Osteoblast (primary cell): ENCODE measurements at regions not wholly inside any gene's neighbourhood (a gene's known extent, or its start where the extent isn't known, plus 50 kb on each side); places are given as distances from the start of the nearest gene placed in this dataset.

Experiments
- DNase-seq: peaks from one replicate; pipeline ENCODE4 v3.0.0; 2011; ENCODE audit warnings: low spot score, mixed read lengths; ENCODE audit not compliant: insufficient read length; ENCODE audit errors: missing footprints
- H2AFZ ChIP-seq: 2 replicates; pipeline ENCODE4 v1.6.0; 2011; ENCODE audit warnings: mild to moderate bottlenecking, low read length
- H3K27ac ChIP-seq: 2 replicates; pipeline ENCODE4 v1.5.1; 2011; ENCODE audit warnings: mild to moderate bottlenecking, low read depth, low read length, moderate library complexity
- H3K27me3 ChIP-seq: 2 replicates; pipeline ENCODE4 v1.6.0; 2012; ENCODE audit warnings: mild to moderate bottlenecking, control low read depth, inconsistent platforms, low read length, moderate library complexity; ENCODE audit not compliant: insufficient read depth
- H3K36me3 ChIP-seq: 2 replicates; pipeline ENCODE4 v1.5.1; 2011; ENCODE audit warnings: mild to moderate bottlenecking, low read length, control low read depth, moderate library complexity; ENCODE audit not compliant: insufficient read depth
- H3K4me1 ChIP-seq: 2 replicates; pipeline ENCODE4 v1.5.1; 2011; ENCODE audit warnings: mild to moderate bottlenecking, low read length, control low read depth, moderate library complexity; ENCODE audit not compliant: insufficient read depth
- H3K4me2 ChIP-seq: 2 replicates; pipeline ENCODE4 v1.6.0; 2011; ENCODE audit warnings: mild to moderate bottlenecking, low read length; ENCODE audit not compliant: insufficient read depth
- H3K4me3 ChIP-seq: fragments of 200-600 bp; sonication (generic); 3 replicates; pipeline ENCODE4 v1.5.1; 2012; ENCODE audit warnings: mild to moderate bottlenecking, low read length, inconsistent platforms; ENCODE audit not compliant: insufficient read depth
- H3K79me2 ChIP-seq: 2 replicates; pipeline ENCODE4 v1.6.0; 2012; ENCODE audit warnings: mild to moderate bottlenecking, low read length, control low read depth, inconsistent platforms; ENCODE audit not compliant: insufficient read depth
- H3K9me3 ChIP-seq: 2 replicates; pipeline ENCODE4 v1.5.1; 2011; ENCODE audit warnings: low read depth, low read length, control low read depth
- H4K20me1 ChIP-seq: 2 replicates; pipeline ENCODE4 v1.6.0; 2012; ENCODE audit warnings: mild to moderate bottlenecking, low read length, control low read depth; ENCODE audit not compliant: insufficient read depth
- CTCF ChIP-seq: IDR thresholded peaks from 2 replicates; pipeline ENCODE4 v1.5.1; 2011; ENCODE audit warnings: mild to moderate bottlenecking, low read depth, low read length, moderate library complexity; ENCODE audit errors: extremely low read depth

- H3K4me1 ChIP-seq, result no peaks in the 10 kb centered on the region
- no peak overlapping the region for H2AFZ ChIP-seq
- H3K27me3 ChIP-seq, result no peaks in the 10 kb centered on the region
- H3K27ac ChIP-seq, result no peak overlapping the region
- TF ChIP-seq CTCF, result no peak
- no peak for DNase-seq
- no peaks in the 10 kb centered on the region for H4K20me1 ChIP-seq
- no peak overlapping the region for H3K4me3 ChIP-seq
- H3K36me3 ChIP-seq, result no peaks in the 10 kb centered on the region
- H3K79me2 ChIP-seq, result no peaks in the 10 kb centered on the region
- H3K4me2 ChIP-seq, result no peak overlapping the region
- no peaks in the 10 kb centered on the region for H3K9me3 ChIP-seq
Observed at GRCh38 chr5:58363461-58364249, 96.2 kb downstream of the PLK2 start.

GRCh38 chr5:58362135-58362534 lies 97.8 kb downstream of the PLK2 start:
- no peak overlapping the region for H3K4me3 ChIP-seq
- H3K4me1 ChIP-seq, result no peaks in the 10 kb centered on the region
- no peaks in the 10 kb centered on the region for H3K79me2 ChIP-seq
- TF ChIP-seq CTCF, result no peak
- no peak overlapping the region for H3K4me2 ChIP-seq
- H3K9me3 ChIP-seq, result no peaks in the 10 kb centered on the region
- H4K20me1 ChIP-seq, result no peaks in the 10 kb centered on the region
- no peaks in the 10 kb centered on the region for H3K36me3 ChIP-seq
- H3K27me3 ChIP-seq, result no peaks in the 10 kb centered on the region
- no peak for DNase-seq
- no peak overlapping the region for H2AFZ ChIP-seq
- H3K27ac ChIP-seq, result no peak overlapping the region

- no peak overlapping the region for H2AFZ ChIP-seq
- no peaks in the 10 kb centered on the region for H3K9me3 ChIP-seq
- H4K20me1 ChIP-seq, result no peaks in the 10 kb centered on the region
- H3K36me3 ChIP-seq, result no peaks in the 10 kb centered on the region
- no peaks in the 10 kb centered on the region for H3K79me2 ChIP-seq
- no peak overlapping the region for H3K4me3 ChIP-seq
- no peaks in the 10 kb centered on the region for H3K4me1 ChIP-seq
- no peak overlapping the region for H3K4me2 ChIP-seq
- DNase-seq, result no peak
- no peaks in the 10 kb centered on the region for H3K27me3 ChIP-seq
- no peak overlapping the region for H3K27ac ChIP-seq
- no peak for TF ChIP-seq CTCF
Observed at GRCh38 chr5:58360794-58361193, 99.1 kb downstream of the PLK2 start.

GRCh38 chr5:58359981-58360380 lies 99.9 kb downstream of the PLK2 start:
- TF ChIP-seq CTCF, result no peak
- Histone ChIP-seq H2AFZ (no peak overlapping the region), H3K4me3 (no peak overlapping the region)

More at GRCh38 chr5:58359981-58360380, 99.9 kb downstream of the PLK2 start:
- H3K27me3 ChIP-seq, result no peaks in the 10 kb centered on the region
- no peaks in the 10 kb centered on the region for H4K20me1 ChIP-seq
- no peak for DNase-seq
- H3K36me3 ChIP-seq, result no peaks in the 10 kb centered on the region
- H3K4me2 ChIP-seq, result no peak overlapping the region
- H3K4me1 ChIP-seq, result no peaks in the 10 kb centered on the region
- H3K9me3 ChIP-seq, result no peaks in the 10 kb centered on the region
- no peak overlapping the region for H3K27ac ChIP-seq
- no peaks in the 10 kb centered on the region for H3K79me2 ChIP-seq
